Fibroblast of mammary gland (primary cell): ENCODE measurements at regions not wholly inside any gene's neighbourhood (a gene's known extent, or its start where the extent isn't known, plus 50 kb on each side); places are given as distances from the start of the nearest gene placed in this dataset.

Experiments
- DNase-seq: peaks from one replicate; pipeline ENCODE4 v3.0.0-alpha.2; 2010; ENCODE audit warnings: low read depth
- H3K4me3 ChIP-seq: 2 replicates; pipeline ENCODE4 v1.5.1; 2011; ENCODE audit warnings: low read depth, mild to moderate bottlenecking, low read length, moderate library complexity; ENCODE audit not compliant: control insufficient read depth
- CTCF ChIP-seq: conservative IDR thresholded peaks from 2 replicates; pipeline ENCODE4 v1.5.1; 2011; ENCODE audit warnings: low read depth, low read length, inconsistent platforms; ENCODE audit not compliant: control insufficient read depth, insufficient read depth

GRCh38 chr2:155653176-155653575, 679.3 kb downstream of the NR4A2 start:
- TF ChIP-seq CTCF = no peak
- H3K4me3 ChIP-seq = no peak overlapping the region
- no peak for DNase-seq

DNA sequence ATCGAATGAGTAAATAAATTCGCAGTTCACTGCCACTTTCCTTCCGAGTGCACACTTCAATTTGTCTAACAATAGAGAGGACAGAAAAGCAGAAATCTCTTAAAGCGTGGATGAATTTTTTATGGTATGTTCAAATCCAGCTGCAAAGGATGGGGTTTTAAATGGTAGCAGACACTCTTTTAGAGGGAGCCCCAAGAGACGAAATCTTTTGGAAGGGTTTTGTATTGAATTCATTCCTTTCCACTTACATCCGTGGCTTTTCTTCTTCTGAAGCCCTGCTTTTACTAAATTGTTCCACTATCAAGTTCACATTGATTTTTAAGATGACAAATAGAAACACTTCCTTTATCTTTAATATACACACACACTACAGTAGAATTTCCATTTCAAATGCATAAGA, 680.7 kb downstream of the NR4A2 start:
- DNase-seq = no peak
- no peak for TF ChIP-seq CTCF
- H3K4me3 ChIP-seq = no peak overlapping the region

- DNase-seq = peak; percentile 2
- H3K4me3 ChIP-seq = no peak overlapping the region
- TF ChIP-seq CTCF = no peak
Measured at GRCh38 chr2:155645791-155646190, 686.7 kb downstream of the NR4A2 start.

DNA sequence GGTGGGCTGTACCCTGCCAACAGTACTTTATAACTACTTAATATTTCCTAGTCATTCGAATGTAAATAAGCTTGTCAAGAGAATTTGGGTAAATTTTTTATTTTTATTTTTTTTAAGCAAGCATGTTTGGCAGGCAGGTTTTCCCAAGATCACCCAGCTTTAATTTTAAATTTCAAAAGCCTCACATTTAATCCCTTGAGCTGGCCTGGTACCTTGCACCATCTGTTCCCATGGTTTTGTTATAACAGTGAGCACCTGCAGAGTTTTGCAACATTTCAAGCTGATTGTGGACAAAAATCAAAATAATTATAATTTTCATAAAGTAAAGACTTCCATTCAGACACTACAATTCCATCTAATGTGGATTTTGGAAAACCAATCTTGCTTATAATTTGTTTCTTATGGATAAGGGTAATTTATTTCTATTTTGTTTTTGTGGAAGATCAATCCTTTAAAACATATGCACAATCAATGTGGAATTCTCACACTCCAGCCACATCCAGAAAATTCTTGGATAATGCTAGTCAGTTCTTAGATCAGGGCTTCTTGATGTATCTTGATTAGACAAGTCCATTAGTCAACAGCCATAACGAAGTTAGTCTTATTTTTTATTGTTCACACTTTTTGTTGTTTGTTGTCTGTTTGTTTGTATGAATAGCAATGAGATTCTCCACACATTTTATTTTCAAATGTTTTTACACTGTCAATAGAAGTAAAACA, 689.3 kb downstream of the NR4A2 start:
- no peak for DNase-seq
- no peak for TF ChIP-seq CTCF
- no peak overlapping the region for H3K4me3 ChIP-seq

GRCh38 chr2:155633887-155634570, 698.5 kb downstream of the NR4A2 start:
- no peak overlapping the region for H3K4me3 ChIP-seq
- no peak for DNase-seq

More at GRCh38 chr2:155633887-155634570, 698.5 kb downstream of the NR4A2 start:
- TF ChIP-seq CTCF = no peak
